ENCODE measurements at regions not wholly inside any gene's neighbourhood (a gene's known extent, or its start where the extent isn't known, plus 50 kb on each side); places are given as distances from the start of the nearest gene placed in this dataset.

GRCh38 chr16:75938818-75939217 lies 212.5 kb upstream of the CPHXL start:
- Mint-ChIP-seq H3K9me3 (ENCODE audit: insufficient read depth) (no peaks in the 10 kb centered on the region), H3K4me1 (no peaks in the 10 kb centered on the region), H3K4me3 (no peak overlapping the region), H3K27ac (no peak overlapping the region), H3K27me3 (no peaks in the 10 kb centered on the region)
- intact Hi-C loops (cut with micrococcal nuclease): no loop called here
- Histone ChIP-seq H4K20me1 (ENCODE audit: control insufficient read depth, insufficient read depth, low read length, poor library complexity, severe bottlenecking) (no peaks in the 10 kb centered on the region), H3K9ac (ENCODE audit: low read length) (no peak overlapping the region), H3K27me3 (replicated peaks in 1 of 4; ENCODE audit: control extremely low read depth in 1 of 4, control insufficient read depth in 3 of 4, insufficient read depth in 4 of 4, low read length in 3 of 4) (no peaks in the 10 kb centered on the region), H3K79me2 (ENCODE audit: control insufficient read depth, insufficient read depth, low read length) (no peaks in the 10 kb centered on the region), H3K27ac (ENCODE audit: low read length in 2 of 2) (no peak overlapping the region), H3K36me3 (replicated peaks in 1 of 2; ENCODE audit: control extremely low read depth in 1 of 2, control insufficient read depth in 1 of 2, extremely low read depth in 1 of 2, insufficient read depth in 2 of 2, low read length in 1 of 2) (no peaks in the 10 kb centered on the region), H3K4me3 (ENCODE audit: control extremely low read depth in 1 of 5, extremely low read depth in 1 of 5, insufficient read depth in 1 of 5, low read depth in 2 of 5, low read length in 4 of 5) (no peak overlapping the region), H2AFZ (ENCODE audit: insufficient read depth, low read depth, low read length, poor library complexity, severe bottlenecking) (no peak overlapping the region), H3K4me2 (replicated peaks; ENCODE audit: low read depth, low read length, poor library complexity, severe bottlenecking) (no peak overlapping the region), H3K9me3 (ENCODE audit: control extremely low read depth in 1 of 3, control insufficient read depth in 2 of 3, insufficient read depth in 1 of 3, low read length in 2 of 3) (no peaks in the 10 kb centered on the region), H3K4me1 (ENCODE audit: control insufficient read depth in 2 of 2, insufficient read depth in 2 of 2, low read length in 2 of 2) (no peaks in the 10 kb centered on the region)
- CTCF ChIA-PET: no interaction called here
- DNase-seq: no peak
- TF ChIP-seq EZH2 (IDR thresholded peaks at IDR 0.05; ENCODE audit: borderline replicate concordance, insufficient read depth, low read depth, low read length, poor library complexity, severe bottlenecking): no peak
- TF ChIP-seq, protein P1, sequence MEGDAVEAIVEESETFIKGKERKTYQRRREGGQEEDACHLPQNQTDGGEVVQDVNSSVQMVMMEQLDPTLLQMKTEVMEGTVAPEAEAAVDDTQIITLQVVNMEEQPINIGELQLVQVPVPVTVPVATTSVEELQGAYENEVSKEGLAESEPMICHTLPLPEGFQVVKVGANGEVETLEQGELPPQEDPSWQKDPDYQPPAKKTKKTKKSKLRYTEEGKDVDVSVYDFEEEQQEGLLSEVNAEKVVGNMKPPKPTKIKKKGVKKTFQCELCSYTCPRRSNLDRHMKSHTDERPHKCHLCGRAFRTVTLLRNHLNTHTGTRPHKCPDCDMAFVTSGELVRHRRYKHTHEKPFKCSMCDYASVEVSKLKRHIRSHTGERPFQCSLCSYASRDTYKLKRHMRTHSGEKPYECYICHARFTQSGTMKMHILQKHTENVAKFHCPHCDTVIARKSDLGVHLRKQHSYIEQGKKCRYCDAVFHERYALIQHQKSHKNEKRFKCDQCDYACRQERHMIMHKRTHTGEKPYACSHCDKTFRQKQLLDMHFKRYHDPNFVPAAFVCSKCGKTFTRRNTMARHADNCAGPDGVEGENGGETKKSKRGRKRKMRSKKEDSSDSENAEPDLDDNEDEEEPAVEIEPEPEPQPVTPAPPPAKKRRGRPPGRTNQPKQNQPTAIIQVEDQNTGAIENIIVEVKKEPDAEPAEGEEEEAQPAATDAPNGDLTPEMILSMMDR (IDR thresholded peaks at IDR 0.05): no peak
- POLR2A ChIA-PET: no interaction called here
- 88% methylated on average over 6 of the region's 8 CpGs for WGBS (ENCODE audit: insufficient coverage)
- ATAC-seq (ENCODE audit: low read depth): no peak

- no peak for TF ChIP-seq EZH2 (IDR thresholded peaks at IDR 0.05; ENCODE audit: borderline replicate concordance, insufficient read depth, low read depth, low read length, poor library complexity, severe bottlenecking)
- TF ChIP-seq, protein P1 (IDR thresholded peaks at IDR 0.05): no peak
- POLR2A ChIA-PET: no interaction called here
These were observed 216.1 kb upstream of the CPHXL start for GRCh38 chr16:75942351-75942750.

More at GRCh38 chr16:75942351-75942750, 216.1 kb upstream of the CPHXL start:
- H3K4me2 ChIP-seq (replicated peaks; ENCODE audit: low read depth, low read length, poor library complexity, severe bottlenecking): no peak overlapping the region
- H3K9ac ChIP-seq (ENCODE audit: low read length): no peak overlapping the region
- no peak for DNase-seq
- H4K20me1 ChIP-seq (ENCODE audit: control insufficient read depth, insufficient read depth, low read length, poor library complexity, severe bottlenecking): no peaks in the 10 kb centered on the region
- H3K27me3 ChIP-seq (replicated peaks in 1 of 4; ENCODE audit: control extremely low read depth in 1 of 4, control insufficient read depth in 3 of 4, insufficient read depth in 4 of 4, low read length in 3 of 4): no peaks in the 10 kb centered on the region
- Mint-ChIP-seq H3K27ac (no peak overlapping the region), H3K4me1 (no peaks in the 10 kb centered on the region), H3K9me3 (ENCODE audit: insufficient read depth) (no peaks in the 10 kb centered on the region), H3K27me3 (no peaks in the 10 kb centered on the region), H3K4me3 (no peak overlapping the region)
- H3K79me2 ChIP-seq (ENCODE audit: control insufficient read depth, insufficient read depth, low read length): no peaks in the 10 kb centered on the region
- H3K27ac ChIP-seq (ENCODE audit: low read length in 2 of 2): no peak overlapping the region
- H3K4me3 ChIP-seq (ENCODE audit: control extremely low read depth in 1 of 5, extremely low read depth in 1 of 5, insufficient read depth in 1 of 5, low read depth in 2 of 5, low read length in 4 of 5): no peak overlapping the region
- intact Hi-C loops (cut with micrococcal nuclease): no loop called here
- CTCF ChIA-PET: no interaction called here
- no peaks in the 10 kb centered on the region for H3K9me3 ChIP-seq (ENCODE audit: control extremely low read depth in 1 of 3, control insufficient read depth in 2 of 3, insufficient read depth in 1 of 3, low read length in 2 of 3)
- no peaks in the 10 kb centered on the region for H3K36me3 ChIP-seq (replicated peaks in 1 of 2; ENCODE audit: control extremely low read depth in 1 of 2, control insufficient read depth in 1 of 2, extremely low read depth in 1 of 2, insufficient read depth in 2 of 2, low read length in 1 of 2)
- H2AFZ ChIP-seq (ENCODE audit: insufficient read depth, low read depth, low read length, poor library complexity, severe bottlenecking): no peak overlapping the region
- no peaks in the 10 kb centered on the region for H3K4me1 ChIP-seq (ENCODE audit: control insufficient read depth in 2 of 2, insufficient read depth in 2 of 2, low read length in 2 of 2)
- no peak for ATAC-seq (ENCODE audit: low read depth)
- 100% methylated on average over 3 of the region's 3 CpGs for WGBS (ENCODE audit: insufficient coverage)

All from B cell (primary cell).